ENCODE measurements at regions not wholly inside any gene's neighbourhood (a gene's known extent, or its start where the extent isn't known, plus 50 kb on each side); places are given as distances from the start of the nearest gene placed in this dataset.
"Not testable (repeated sequence)": the region's sequence is repeated elsewhere in the genome, so short reads cannot be mapped to it uniquely, and the experiment has no call there.

DNA sequence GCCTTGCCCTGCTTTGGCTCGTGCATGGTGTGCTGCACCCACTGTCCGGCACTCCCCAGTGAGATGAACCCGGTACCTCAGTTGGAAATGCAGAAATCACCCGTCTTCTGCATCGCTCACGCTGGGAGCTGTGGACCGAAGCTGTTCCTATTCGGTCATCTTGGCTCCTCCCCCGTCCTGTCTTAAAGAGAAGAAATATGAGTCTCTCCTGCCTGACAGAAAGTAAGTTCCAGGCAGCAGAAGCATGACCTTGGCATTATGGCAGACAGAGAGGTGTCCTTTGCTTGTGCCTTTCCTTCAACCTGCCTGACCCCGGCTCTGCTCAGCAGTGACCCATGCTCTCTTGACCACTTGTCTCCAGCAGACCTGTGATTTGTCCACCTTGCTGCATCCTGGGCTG, 62.5 kb upstream of the CYP1B1 start:
- Histone ChIP-seq H3K79me1 (ENCODE audit: insufficient read depth, low read depth, low read length, poor library complexity, severe bottlenecking) (no peaks in the 10 kb centered on the region), H2BK20ac (ENCODE audit: low read depth, low read length, poor library complexity, severe bottlenecking) (no peak overlapping the region), H3K9ac (ENCODE audit: extremely low read depth, insufficient read length, low read length) (no peak overlapping the region), H4K5ac (ENCODE audit: insufficient read length, low read depth, low read length) (no peak overlapping the region), H3K4me1 (ENCODE audit: insufficient read depth, low read length) (no peaks in the 10 kb centered on the region), H3K14ac (ENCODE audit: insufficient read depth, low read length) (no peak overlapping the region), H3K4me2 (ENCODE audit: insufficient read depth, insufficient read length, low read length) (no peak overlapping the region), H3K4ac (ENCODE audit: low read depth, low read length) (no peak overlapping the region), H3K27ac (ENCODE audit: insufficient read length, low read depth, low read length) (no peak overlapping the region), H2BK15ac (ENCODE audit: low read depth, low read length) (no peak overlapping the region), H2BK120ac (ENCODE audit: low read depth, low read length, poor library complexity, severe bottlenecking) (no peak overlapping the region), H2AFZ (ENCODE audit: low read length) (no peak overlapping the region), H3T11ph (ENCODE audit: low read length) (no peak overlapping the region), H3K56ac (ENCODE audit: insufficient read length, low read depth, low read length) (no peak overlapping the region), H3K27me3 (ENCODE audit: insufficient read depth, low read length) (no peaks in the 10 kb centered on the region), H2BK5ac (ENCODE audit: insufficient read length, low read length) (no peak overlapping the region), H2AK5ac (ENCODE audit: insufficient read length, low read length) (no peak overlapping the region), H4K91ac (ENCODE audit: insufficient read length, low read depth, low read length) (no peak overlapping the region), H3K18ac (ENCODE audit: insufficient read length, low read depth, low read length) (no peak overlapping the region), H3K79me2 (ENCODE audit: insufficient read depth, low read length) (no peaks in the 10 kb centered on the region), H4K8ac (replicated peaks; ENCODE audit: insufficient read length, low read depth, low read length) (no peak overlapping the region), H4K20me1 (ENCODE audit: control insufficient read depth, insufficient read depth, insufficient read length) (no peaks in the 10 kb centered on the region), H3K9me3 (ENCODE audit: control insufficient read depth, low read depth, low read length) (no peaks in the 10 kb centered on the region), H2BK12ac (ENCODE audit: insufficient read length, low read depth, low read length) (no peak overlapping the region), H3K23ac (ENCODE audit: insufficient read length, low read depth, low read length) (no peak overlapping the region), H3K23me2 (ENCODE audit: insufficient read length, low read depth, low read length, poor library complexity, severe bottlenecking) (no peaks in the 10 kb centered on the region)
- Mint-ChIP-seq H3K36me3 (ENCODE audit: insufficient read depth in 1 of 3, low read depth in 3 of 3) (peaks cover 9 to 19% (median 15%) of the 10 kb centered on the region in 3 experiments), H3K4me1 (no peaks in the 10 kb centered on the region), H3K27ac (peak overlapping the region in 1 of 3 experiments; percentile 31; a peak in 1 of 7 replicates), H3K9me3 (peaks cover 22 to 27% of the 10 kb centered on the region in 2 experiments), H3K4me3 (no peak overlapping the region), H3K27me3 (ENCODE audit: low read depth) (peaks cover 4% of the 10 kb centered on the region)
- TF ChIP-seq, protein P1, sequence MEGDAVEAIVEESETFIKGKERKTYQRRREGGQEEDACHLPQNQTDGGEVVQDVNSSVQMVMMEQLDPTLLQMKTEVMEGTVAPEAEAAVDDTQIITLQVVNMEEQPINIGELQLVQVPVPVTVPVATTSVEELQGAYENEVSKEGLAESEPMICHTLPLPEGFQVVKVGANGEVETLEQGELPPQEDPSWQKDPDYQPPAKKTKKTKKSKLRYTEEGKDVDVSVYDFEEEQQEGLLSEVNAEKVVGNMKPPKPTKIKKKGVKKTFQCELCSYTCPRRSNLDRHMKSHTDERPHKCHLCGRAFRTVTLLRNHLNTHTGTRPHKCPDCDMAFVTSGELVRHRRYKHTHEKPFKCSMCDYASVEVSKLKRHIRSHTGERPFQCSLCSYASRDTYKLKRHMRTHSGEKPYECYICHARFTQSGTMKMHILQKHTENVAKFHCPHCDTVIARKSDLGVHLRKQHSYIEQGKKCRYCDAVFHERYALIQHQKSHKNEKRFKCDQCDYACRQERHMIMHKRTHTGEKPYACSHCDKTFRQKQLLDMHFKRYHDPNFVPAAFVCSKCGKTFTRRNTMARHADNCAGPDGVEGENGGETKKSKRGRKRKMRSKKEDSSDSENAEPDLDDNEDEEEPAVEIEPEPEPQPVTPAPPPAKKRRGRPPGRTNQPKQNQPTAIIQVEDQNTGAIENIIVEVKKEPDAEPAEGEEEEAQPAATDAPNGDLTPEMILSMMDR (conservative IDR thresholded peaks at IDR 0.05): no peak
- no peak for DNase-seq
- WGBS (ENCODE audit: extremely low coverage, insufficient read length, low lambda C conversion rate): no CpG with 5 or more reads among the region's 10 CpGs

DNA sequence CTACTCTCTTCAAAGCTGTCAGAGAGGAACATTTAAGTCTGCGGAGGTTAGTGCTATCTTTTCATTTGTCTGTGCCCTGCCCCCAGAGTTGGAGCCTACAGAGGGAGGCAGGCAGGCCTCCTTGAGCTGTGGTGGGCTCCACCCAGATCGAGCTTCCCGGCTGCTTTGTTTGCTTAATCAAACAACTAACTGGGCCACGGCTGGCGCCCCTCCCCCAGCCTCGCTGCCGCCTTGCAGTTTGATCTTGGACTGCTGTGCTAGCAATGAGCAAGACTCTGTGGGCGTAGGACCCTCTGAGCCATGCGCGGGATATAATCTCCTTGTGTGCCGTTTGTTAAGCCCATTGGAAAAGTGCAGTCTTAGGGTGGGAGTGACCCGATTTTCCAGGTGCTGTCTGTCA, 62.0 kb upstream of the CYP1B1 start:
- H2BK5ac ChIP-seq (ENCODE audit: insufficient read length, low read length); H3K27me3 Mint-ChIP-seq (ENCODE audit: low read depth); H2BK120ac ChIP-seq (ENCODE audit: low read depth, low read length, poor library complexity, severe bottlenecking); H3K79me1 ChIP-seq (ENCODE audit: insufficient read depth, low read depth, low read length, poor library complexity, severe bottlenecking); H3K4ac ChIP-seq (ENCODE audit: low read depth, low read length); H3K27ac Mint-ChIP-seq; H3K23me2 ChIP-seq (ENCODE audit: insufficient read length, low read depth, low read length, poor library complexity, severe bottlenecking); H3K9me3 ChIP-seq (ENCODE audit: control insufficient read depth, low read depth, low read length); H3K56ac ChIP-seq (ENCODE audit: insufficient read length, low read depth, low read length); H4K20me1 ChIP-seq (ENCODE audit: control insufficient read depth, insufficient read depth, insufficient read length); H3K18ac ChIP-seq (ENCODE audit: insufficient read length, low read depth, low read length); H2BK12ac ChIP-seq (ENCODE audit: insufficient read length, low read depth, low read length); H3K4me3 Mint-ChIP-seq; H2BK15ac ChIP-seq (ENCODE audit: low read depth, low read length); H3K9ac ChIP-seq (ENCODE audit: extremely low read depth, insufficient read length, low read length); H3K79me2 ChIP-seq (ENCODE audit: insufficient read depth, low read length); H2AK5ac ChIP-seq (ENCODE audit: insufficient read length, low read length); DNase-seq; H3K23ac ChIP-seq (ENCODE audit: insufficient read length, low read depth, low read length); H3T11ph ChIP-seq (ENCODE audit: low read length); H3K27me3 ChIP-seq (ENCODE audit: insufficient read depth, low read length); H3K4me1 ChIP-seq (ENCODE audit: insufficient read depth, low read length); H2AFZ ChIP-seq (ENCODE audit: low read length); H3K14ac ChIP-seq (ENCODE audit: insufficient read depth, low read length); H4K5ac ChIP-seq (ENCODE audit: insufficient read length, low read depth, low read length); H2BK20ac ChIP-seq (ENCODE audit: low read depth, low read length, poor library complexity, severe bottlenecking); H3K27ac ChIP-seq (ENCODE audit: insufficient read length, low read depth, low read length); H3K4me1 Mint-ChIP-seq; H4K8ac ChIP-seq (replicated peaks; ENCODE audit: insufficient read length, low read depth, low read length); H4K91ac ChIP-seq (ENCODE audit: insufficient read length, low read depth, low read length); H3K4me2 ChIP-seq (ENCODE audit: insufficient read depth, insufficient read length, low read length): not testable (repeated sequence)
- Mint-ChIP-seq H3K9me3 (peaks cover 22 to 27% of the 10 kb centered on the region in 2 experiments), H3K36me3 (ENCODE audit: insufficient read depth in 1 of 3, low read depth in 3 of 3) (peaks cover 9 to 19% (median 15%) of the 10 kb centered on the region in 3 experiments)
- no CpG with 5 or more reads among the region's 12 CpGs for whole genome bisulfite sequencing (ENCODE audit: extremely low coverage, insufficient read length, low lambda C conversion rate)
